Skeletal muscle tissue (tissue), 3 donors: ENCODE measurements at regions not wholly inside any gene's neighbourhood (a gene's known extent, or its start where the extent isn't known, plus 50 kb on each side); places are given as distances from the start of the nearest gene placed in this dataset.

ENCODE experiments used
- H3K27ac ChIP-seq: one replicate; pipeline ENCODE4 v1.7.0; 2013; ENCODE audit warnings: mild to moderate bottlenecking, low read depth, low read length, inconsistent platforms
- H3K27me3 ChIP-seq, 3 donors: one replicate each; pipeline ENCODE4 v1.7.0; 2013; ENCODE audit warnings: low read length in 3 of 3; ENCODE audit not compliant: control insufficient read depth in 3 of 3, insufficient read depth in 3 of 3
- H3K36me3 ChIP-seq, 3 donors: one replicate each; pipeline ENCODE4 v1.7.0; 2013; ENCODE audit warnings: low read length in 3 of 3; ENCODE audit not compliant: control insufficient read depth in 3 of 3, insufficient read depth in 3 of 3
- H3K4me1 ChIP-seq, 3 donors: one replicate each; pipeline ENCODE4 v1.7.0; 2013; ENCODE audit warnings: low read length in 3 of 3, mild to moderate bottlenecking in 3 of 3; ENCODE audit not compliant: control insufficient read depth in 3 of 3, insufficient read depth in 3 of 3
- H3K4me3 ChIP-seq, 3 donors: one replicate each; pipeline ENCODE4 v1.7.0; 2013; ENCODE audit warnings: low read length in 3 of 3
- H3K9ac ChIP-seq, 3 donors: one replicate each; pipeline ENCODE4 v1.7.0; 2013; ENCODE audit warnings: low read length in 3 of 3, mild to moderate bottlenecking in 3 of 3, moderate library complexity in 2 of 3, low read depth in 1 of 3
- H3K9me3 ChIP-seq, 3 donors: one replicate each; pipeline ENCODE4 v1.7.0; 2013; ENCODE audit warnings: low read length in 3 of 3; ENCODE audit not compliant: control insufficient read depth in 3 of 3
- donor health status: Osteomylitis.

- Histone ChIP-seq H3K27me3 (no peaks in the 10 kb centered on the region), H3K4me1 (peaks cover 12 to 17% (median 15%) of the 10 kb centered on the region in 3 donors), H3K9ac (no peak overlapping the region), H3K9me3 (no peaks in the 10 kb centered on the region), H3K27ac (no peak overlapping the region), H3K4me3 (no peak overlapping the region), H3K36me3 (no peaks in the 10 kb centered on the region)
These were observed 449.2 kb downstream of the TSHZ3 start for GRCh38 chr19:30900051-30900450.

- Histone ChIP-seq H3K27ac (no peak overlapping the region), H3K36me3 (no peaks in the 10 kb centered on the region), H3K9ac (no peak overlapping the region), H3K4me3 (no peak overlapping the region), H3K4me1 (peaks cover 12 to 16% (median 15%) of the 10 kb centered on the region in 3 donors), H3K27me3 (no peaks in the 10 kb centered on the region), H3K9me3 (no peaks in the 10 kb centered on the region)
These were observed 450.7 kb downstream of the TSHZ3 start for GRCh38 chr19:30898353-30899103.

GRCh38 chr19:30897553-30897952, 451.7 kb downstream of the TSHZ3 start:
- Histone ChIP-seq H3K4me1 (peaks cover 12 to 16% (median 15%) of the 10 kb centered on the region in 3 donors), H3K9me3 (no peaks in the 10 kb centered on the region), H3K4me3 (no peak overlapping the region), H3K27ac (no peak overlapping the region), H3K36me3 (no peaks in the 10 kb centered on the region), H3K27me3 (no peaks in the 10 kb centered on the region), H3K9ac (no peak overlapping the region)

- Histone ChIP-seq H3K27me3 (no peaks in the 10 kb centered on the region), H3K27ac (no peak overlapping the region), H3K9me3 (no peaks in the 10 kb centered on the region), H3K9ac (peak overlapping the region in 1 of 3 donors; percentile 1), H3K4me3 (peak overlapping the region in 2 of 3 donors; percentile 0 to 13), H3K36me3 (no peaks in the 10 kb centered on the region), H3K4me1 (peaks cover 12 to 16% (median 15%) of the 10 kb centered on the region in 3 donors)
These were observed 452.2 kb downstream of the TSHZ3 start for GRCh38 chr19:30897034-30897433.

GRCh38 chr19:30896554-30896953, 452.7 kb downstream of the TSHZ3 start:
- Histone ChIP-seq H3K27ac (no peak overlapping the region), H3K36me3 (no peaks in the 10 kb centered on the region), H3K4me3 (peak overlapping the region in 1 of 3 donors; percentile 0), H3K9ac (peak overlapping the region in 1 of 3 donors; percentile 1), H3K27me3 (no peaks in the 10 kb centered on the region), H3K4me1 (peaks cover 12 to 16% (median 15%) of the 10 kb centered on the region in 3 donors), H3K9me3 (no peaks in the 10 kb centered on the region)

GRCh38 chr19:30895946-30896345, 453.3 kb downstream of the TSHZ3 start:
- Histone ChIP-seq H3K36me3 (no peaks in the 10 kb centered on the region), H3K9ac (no peak overlapping the region), H3K4me3 (no peak overlapping the region), H3K4me1 (peaks cover 12 to 16% (median 15%) of the 10 kb centered on the region in 3 donors), H3K27me3 (no peaks in the 10 kb centered on the region), H3K9me3 (no peaks in the 10 kb centered on the region), H3K27ac (no peak overlapping the region)

- no peak overlapping the region for H3K27ac ChIP-seq
- H3K36me3 ChIP-seq, result no peaks in the 10 kb centered on the region
- H3K4me3 ChIP-seq, result no peak overlapping the region
- H3K9me3 ChIP-seq, result no peaks in the 10 kb centered on the region
- no peak overlapping the region for H3K9ac ChIP-seq
- H3K4me1 ChIP-seq, result peaks cover 10 to 16% (median 11%) of the 10 kb centered on the region in 3 donors
- no peaks in the 10 kb centered on the region for H3K27me3 ChIP-seq
These were observed 458.2 kb downstream of the TSHZ3 start for GRCh38 chr19:30891051-30891450.

- Histone ChIP-seq H3K9me3 (no peaks in the 10 kb centered on the region), H3K4me3 (no peak overlapping the region), H3K36me3 (no peaks in the 10 kb centered on the region), H3K4me1 (peaks cover 12 to 13% (median 13%) of the 10 kb centered on the region in 3 donors), H3K27ac (no peak overlapping the region), H3K9ac (no peak overlapping the region), H3K27me3 (no peaks in the 10 kb centered on the region)
These were observed 459.2 kb downstream of the TSHZ3 start for GRCh38 chr19:30890033-30890432.

- Histone ChIP-seq H3K4me1 (peaks cover 12 to 13% (median 13%) of the 10 kb centered on the region in 3 donors), H3K27ac (no peak overlapping the region)
These were observed 460.3 kb downstream of the TSHZ3 start for GRCh38 chr19:30888937-30889336.

GRCh38 chr19:30887042-30887441, 462.2 kb downstream of the TSHZ3 start:
- Histone ChIP-seq H3K4me1 (peaks cover 12 to 13% (median 13%) of the 10 kb centered on the region in 3 donors), H3K4me3 (no peak overlapping the region), H3K9ac (no peak overlapping the region), H3K27ac (no peak overlapping the region), H3K27me3 (peaks cover 0 to 2% (median 0%) of the 10 kb centered on the region in 3 donors), H3K9me3 (no peaks in the 10 kb centered on the region), H3K36me3 (no peaks in the 10 kb centered on the region)

More at GRCh38 chr19:30888937-30889336, 460.3 kb downstream of the TSHZ3 start:
- Histone ChIP-seq H3K27me3 (no peaks in the 10 kb centered on the region), H3K4me3 (no peak overlapping the region), H3K9ac (no peak overlapping the region), H3K36me3 (no peaks in the 10 kb centered on the region), H3K9me3 (no peaks in the 10 kb centered on the region)
